ENCODE measurements at regions not wholly inside any gene's neighbourhood (a gene's known extent, or its start where the extent isn't known, plus 50 kb on each side); places are given as distances from the start of the nearest gene placed in this dataset.

- Mint-ChIP-seq H3K4me1 (no peaks in the 10 kb centered on the region), H3K9me3 (peaks cover 2 to 20% (median 7%) of the 10 kb centered on the region in 8 donors), H3K36me3 (no peaks in the 10 kb centered on the region), H3K27me3 (no peaks in the 10 kb centered on the region), H3K27ac (no peak overlapping the region), H3K4me3 (no peak overlapping the region)
- ChIA-PET CTCF (ENCODE audit: partially characterized antibody) (no interaction called here), POLR2A (ENCODE audit: partially characterized antibody) (no interaction called here)
- intact Hi-C loops (cut with micrococcal nuclease), result no loop called here
- Histone ChIP-seq H3K27ac (ENCODE audit: low read depth, low read length) (no peak overlapping the region), H3K4me3 (ENCODE audit: low read length in 2 of 2) (no peak overlapping the region), H3K36me3 (ENCODE audit: insufficient read depth, low read length) (no peaks in the 10 kb centered on the region), H3K9me3 (ENCODE audit: control insufficient read depth in 1 of 2, low read length in 2 of 2) (peaks cover 0 to 3% of the 10 kb centered on the region in 2 donors), H3K27me3 (ENCODE audit: insufficient read depth, low read length) (no peaks in the 10 kb centered on the region), H3K4me1 (ENCODE audit: insufficient read depth, low read length) (no peaks in the 10 kb centered on the region)
- DNase-seq, result no peak
These were observed 1838.8 kb upstream of the LRRTM1 start for GRCh38 chr2:82143343-82143742.

- no peak for DNase-seq
- Mint-ChIP-seq H3K27me3 (no peaks in the 10 kb centered on the region), H3K27ac (no peak overlapping the region), H3K4me3 (no peak overlapping the region), H3K4me1 (no peaks in the 10 kb centered on the region), H3K36me3 (no peaks in the 10 kb centered on the region), H3K9me3 (peaks cover 2 to 23% (median 5%) of the 10 kb centered on the region in 8 donors)
- H3K36me3 ChIP-seq (ENCODE audit: insufficient read depth, low read length), result no peaks in the 10 kb centered on the region
- H3K4me1 ChIP-seq (ENCODE audit: insufficient read depth, low read length), result no peaks in the 10 kb centered on the region
- CTCF ChIA-PET (ENCODE audit: partially characterized antibody), result no interaction called here
- intact Hi-C loops (cut with micrococcal nuclease), result no loop called here
- no peak overlapping the region for H3K4me3 ChIP-seq (ENCODE audit: low read length in 2 of 2)
- H3K27me3 ChIP-seq (ENCODE audit: insufficient read depth, low read length), result no peaks in the 10 kb centered on the region
- POLR2A ChIA-PET (ENCODE audit: partially characterized antibody), result no interaction called here
- peaks cover 0 to 3% of the 10 kb centered on the region in 2 donors for H3K9me3 ChIP-seq (ENCODE audit: control insufficient read depth in 1 of 2, low read length in 2 of 2)
- no peak overlapping the region for H3K27ac ChIP-seq (ENCODE audit: low read depth, low read length)
These were observed 1835.5 kb upstream of the LRRTM1 start for GRCh38 chr2:82139979-82140611.

GRCh38 chr2:82137441-82137840 is 1832.9 kb upstream of the LRRTM1 start:
- H3K27ac Mint-ChIP-seq, result no peak overlapping the region
- POLR2A ChIA-PET (ENCODE audit: partially characterized antibody), result no interaction called here
- no peaks in the 10 kb centered on the region for H3K36me3 ChIP-seq (ENCODE audit: insufficient read depth, low read length)
- no peaks in the 10 kb centered on the region for H3K36me3 Mint-ChIP-seq
- DNase-seq, result no peak
- intact Hi-C loops (cut with micrococcal nuclease), result no loop called here
- no peak overlapping the region for H3K4me3 ChIP-seq (ENCODE audit: low read length in 2 of 2)
- CTCF ChIA-PET (ENCODE audit: partially characterized antibody), result no interaction called here
- H3K9me3 Mint-ChIP-seq, result peaks cover 2 to 20% (median 9%) of the 10 kb centered on the region in 8 donors
- no peaks in the 10 kb centered on the region for H3K27me3 Mint-ChIP-seq
- no peaks in the 10 kb centered on the region for H3K27me3 ChIP-seq (ENCODE audit: insufficient read depth, low read length)
- H3K4me1 ChIP-seq (ENCODE audit: insufficient read depth, low read length), result no peaks in the 10 kb centered on the region
- no peaks in the 10 kb centered on the region for H3K4me1 Mint-ChIP-seq
- H3K4me3 Mint-ChIP-seq, result no peak overlapping the region
- peaks cover 0 to 3% of the 10 kb centered on the region in 2 donors for H3K9me3 ChIP-seq (ENCODE audit: control insufficient read depth in 1 of 2, low read length in 2 of 2)
- no peak overlapping the region for H3K27ac ChIP-seq (ENCODE audit: low read depth, low read length)

GRCh38 chr2:82128051-82128450 is 1823.5 kb upstream of the LRRTM1 start:
- Histone ChIP-seq H3K4me3 (ENCODE audit: low read length in 2 of 2) (no peak overlapping the region), H3K9me3 (ENCODE audit: control insufficient read depth in 1 of 2, low read length in 2 of 2) (no peaks in the 10 kb centered on the region), H3K27me3 (ENCODE audit: insufficient read depth, low read length) (no peaks in the 10 kb centered on the region), H3K27ac (ENCODE audit: low read depth, low read length) (no peak overlapping the region), H3K4me1 (ENCODE audit: insufficient read depth, low read length) (no peaks in the 10 kb centered on the region), H3K36me3 (ENCODE audit: insufficient read depth, low read length) (no peaks in the 10 kb centered on the region)
- intact Hi-C loops (cut with micrococcal nuclease), result no loop called here
- Mint-ChIP-seq H3K4me1 (no peaks in the 10 kb centered on the region), H3K27ac (no peak overlapping the region), H3K27me3 (no peaks in the 10 kb centered on the region), H3K36me3 (no peaks in the 10 kb centered on the region), H3K9me3 (peaks cover 2 to 37% (median 17%) of the 10 kb centered on the region in 8 donors), H3K4me3 (no peak overlapping the region)
- POLR2A ChIA-PET (ENCODE audit: partially characterized antibody), result no interaction called here
- CTCF ChIA-PET (ENCODE audit: partially characterized antibody), result no interaction called here
- DNase-seq, result no peak

- ChIA-PET POLR2A (ENCODE audit: partially characterized antibody) (no interaction called here), CTCF (ENCODE audit: partially characterized antibody) (no interaction called here)
- no peaks in the 10 kb centered on the region for H3K4me1 Mint-ChIP-seq
- no peak overlapping the region for H3K4me3 ChIP-seq (ENCODE audit: low read length in 2 of 2)
- no peak overlapping the region for H3K27ac ChIP-seq (ENCODE audit: low read depth, low read length)
- H3K4me3 Mint-ChIP-seq, result no peak overlapping the region
- H3K9me3 ChIP-seq (ENCODE audit: control insufficient read depth in 1 of 2, low read length in 2 of 2), result no peaks in the 10 kb centered on the region
- intact Hi-C loops (cut with micrococcal nuclease), result no loop called here
- no peak overlapping the region for H3K27ac Mint-ChIP-seq
- no peaks in the 10 kb centered on the region for H3K27me3 ChIP-seq (ENCODE audit: insufficient read depth, low read length)
- no peak for DNase-seq
- H3K36me3 Mint-ChIP-seq, result no peaks in the 10 kb centered on the region
- H3K4me1 ChIP-seq (ENCODE audit: insufficient read depth, low read length), result no peaks in the 10 kb centered on the region
- H3K9me3 Mint-ChIP-seq, result peaks cover 0 to 31% (median 16%) of the 10 kb centered on the region in 8 donors
- no peaks in the 10 kb centered on the region for H3K27me3 Mint-ChIP-seq
- H3K36me3 ChIP-seq (ENCODE audit: insufficient read depth, low read length), result no peaks in the 10 kb centered on the region
These were observed 1820.1 kb upstream of the LRRTM1 start for GRCh38 chr2:82124629-82125028.

GRCh38 chr2:82120654-82121053 is 1816.1 kb upstream of the LRRTM1 start:
- Mint-ChIP-seq H3K27ac (no peak overlapping the region), H3K4me3 (no peak overlapping the region), H3K9me3 (peaks cover 3 to 14% (median 7%) of the 10 kb centered on the region in 8 donors), H3K27me3 (no peaks in the 10 kb centered on the region), H3K4me1 (no peaks in the 10 kb centered on the region), H3K36me3 (no peaks in the 10 kb centered on the region)
- Histone ChIP-seq H3K9me3 (ENCODE audit: control insufficient read depth in 1 of 2, low read length in 2 of 2) (no peaks in the 10 kb centered on the region), H3K4me3 (ENCODE audit: low read length in 2 of 2) (no peak overlapping the region), H3K27ac (ENCODE audit: low read depth, low read length) (no peak overlapping the region), H3K36me3 (ENCODE audit: insufficient read depth, low read length) (no peaks in the 10 kb centered on the region), H3K4me1 (ENCODE audit: insufficient read depth, low read length) (no peaks in the 10 kb centered on the region), H3K27me3 (ENCODE audit: insufficient read depth, low read length) (no peaks in the 10 kb centered on the region)
- CTCF ChIA-PET (ENCODE audit: partially characterized antibody), result no interaction called here
- POLR2A ChIA-PET (ENCODE audit: partially characterized antibody), result no interaction called here
- DNase-seq, result no peak
- intact Hi-C loops (cut with micrococcal nuclease), result no loop called here

- no peak overlapping the region for H3K27ac ChIP-seq (ENCODE audit: low read depth, low read length)
- H3K9me3 ChIP-seq (ENCODE audit: control insufficient read depth in 1 of 2, low read length in 2 of 2), result no peaks in the 10 kb centered on the region
- H3K4me1 Mint-ChIP-seq, result no peaks in the 10 kb centered on the region
- no peaks in the 10 kb centered on the region for H3K4me1 ChIP-seq (ENCODE audit: insufficient read depth, low read length)
- peaks cover 0 to 15% (median 6%) of the 10 kb centered on the region in 8 donors for H3K9me3 Mint-ChIP-seq
- no peak overlapping the region for H3K4me3 Mint-ChIP-seq
- intact Hi-C loops (cut with micrococcal nuclease), result no loop called here
- DNase-seq, result no peak
- no peaks in the 10 kb centered on the region for H3K27me3 ChIP-seq (ENCODE audit: insufficient read depth, low read length)
- ChIA-PET CTCF (ENCODE audit: partially characterized antibody) (no interaction called here), POLR2A (ENCODE audit: partially characterized antibody) (no interaction called here)
- no peaks in the 10 kb centered on the region for H3K27me3 Mint-ChIP-seq
- no peak overlapping the region for H3K27ac Mint-ChIP-seq
- no peaks in the 10 kb centered on the region for H3K36me3 Mint-ChIP-seq
- no peak overlapping the region for H3K4me3 ChIP-seq (ENCODE audit: low read length in 2 of 2)
- no peaks in the 10 kb centered on the region for H3K36me3 ChIP-seq (ENCODE audit: insufficient read depth, low read length)
These were observed 1815.6 kb upstream of the LRRTM1 start for GRCh38 chr2:82120115-82120514.

GRCh38 chr2:82109418-82109817 is 1804.9 kb upstream of the LRRTM1 start:
- intact Hi-C loops (cut with micrococcal nuclease), result no loop called here
- ChIA-PET POLR2A (ENCODE audit: partially characterized antibody) (no interaction called here), CTCF (ENCODE audit: partially characterized antibody) (no interaction called here)
- DNase-seq, result no peak
- H3K27ac Mint-ChIP-seq, result no peak overlapping the region
- H3K9me3 ChIP-seq (ENCODE audit: control insufficient read depth in 1 of 2, low read length in 2 of 2), result no peaks in the 10 kb centered on the region
- no peaks in the 10 kb centered on the region for H3K4me1 ChIP-seq (ENCODE audit: insufficient read depth, low read length)
- H3K36me3 ChIP-seq (ENCODE audit: insufficient read depth, low read length), result no peaks in the 10 kb centered on the region
- H3K9me3 Mint-ChIP-seq, result peaks cover 2 to 32% (median 11%) of the 10 kb centered on the region in 8 donors
- H3K27ac ChIP-seq (ENCODE audit: low read depth, low read length), result no peak overlapping the region
- H3K27me3 Mint-ChIP-seq, result no peaks in the 10 kb centered on the region
- no peaks in the 10 kb centered on the region for H3K27me3 ChIP-seq (ENCODE audit: insufficient read depth, low read length)
- H3K4me3 Mint-ChIP-seq, result no peak overlapping the region
- no peaks in the 10 kb centered on the region for H3K36me3 Mint-ChIP-seq
- H3K4me1 Mint-ChIP-seq, result no peaks in the 10 kb centered on the region
- no peak overlapping the region for H3K4me3 ChIP-seq (ENCODE audit: low read length in 2 of 2)

Measured in CD4-positive, alpha-beta memory T cell (primary cell).